ENCODE measurements at regions not wholly inside any gene's neighbourhood (a gene's known extent, or its start where the extent isn't known, plus 50 kb on each side); places are given as distances from the start of the nearest gene placed in this dataset.

DNA sequence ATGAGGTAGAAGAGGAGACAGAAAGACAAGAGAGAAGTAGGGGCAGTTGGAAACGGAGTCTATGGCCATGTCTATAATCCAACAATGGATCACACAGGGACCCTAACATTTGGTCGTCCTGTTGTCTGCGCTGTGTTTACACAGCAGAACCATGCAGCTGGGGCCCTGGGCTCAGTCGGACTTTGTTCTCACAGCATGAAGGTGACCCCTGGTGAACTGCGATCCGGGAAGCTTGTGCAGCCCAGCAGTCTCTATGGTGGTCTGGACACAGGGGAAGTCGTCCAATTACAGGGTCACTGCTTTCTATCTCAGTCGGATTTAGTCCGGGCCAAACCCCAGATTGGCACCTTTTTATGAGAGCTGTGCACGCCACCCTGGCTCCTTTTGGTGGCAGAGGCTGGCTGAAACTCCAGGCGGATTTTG, 153.6 kb downstream of the FOXA2 start (continued):
- TF ChIP-seq, protein P1, sequence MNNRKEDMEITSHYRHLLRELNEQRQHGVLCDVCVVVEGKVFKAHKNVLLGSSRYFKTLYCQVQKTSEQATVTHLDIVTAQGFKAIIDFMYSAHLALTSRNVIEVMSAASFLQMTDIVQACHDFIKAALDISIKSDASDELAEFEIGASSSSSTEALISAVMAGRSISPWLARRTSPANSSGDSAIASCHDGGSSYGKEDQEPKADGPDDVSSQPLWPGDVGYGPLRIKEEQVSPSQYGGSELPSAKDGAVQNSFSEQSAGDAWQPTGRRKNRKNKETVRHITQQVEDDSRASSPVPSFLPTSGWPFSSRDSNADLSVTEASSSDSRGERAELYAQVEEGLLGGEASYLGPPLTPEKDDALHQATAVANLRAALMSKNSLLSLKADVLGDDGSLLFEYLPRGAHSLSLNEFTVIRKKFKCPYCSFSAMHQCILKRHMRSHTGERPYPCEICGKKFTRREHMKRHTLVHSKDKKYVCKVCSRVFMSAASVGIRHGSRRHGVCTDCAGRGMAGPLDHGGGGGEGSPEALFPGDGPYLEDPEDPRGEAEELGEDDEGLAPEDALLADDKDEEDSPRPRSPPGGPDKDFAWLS (CRISPR knock-in tag; IDR thresholded peaks at IDR 0.05; ENCODE audit: borderline replicate concordance): no peak
- TF ChIP-seq ZNF556 (CRISPR knock-in tag; IDR thresholded peaks at IDR 0.05; ENCODE audit: borderline replicate concordance) (peak; percentile 100), NR3C1 (CRISPR knock-in tag; IDR thresholded peaks at IDR 0.05) (no peak), ZNF17 (CRISPR knock-in tag; IDR thresholded peaks at IDR 0.05) (no peak), ZNF383 (CRISPR knock-in tag; IDR thresholded peaks at IDR 0.05; ENCODE audit: borderline replicate concordance) (no peak), ZSCAN25 (CRISPR knock-in tag; IDR thresholded peaks at IDR 0.05) (peak; percentile 90), HDAC2 (CRISPR knock-in tag; IDR thresholded peaks at IDR 0.05) (peak; percentile 99), ZNF629 (CRISPR knock-in tag; conservative IDR thresholded peaks at IDR 0.05) (peak; percentile 61), ZNF841 (CRISPR knock-in tag; IDR thresholded peaks at IDR 0.05; ENCODE audit: borderline replicate concordance) (no peak), ZNF850 (CRISPR knock-in tag; conservative IDR thresholded peaks at IDR 0.05) (no peak; the same call in 1 of the 2 replicates), NAIF1 (CRISPR knock-in tag; IDR thresholded peaks at IDR 0.05; ENCODE audit: borderline replicate concordance) (no peak), MAFK (conservative IDR thresholded peaks at IDR 0.05 in 1 of 2, IDR thresholded peaks at IDR 0.05 in 1 of 2; ENCODE audit: low read length in 2 of 2) (no peak), FOXO1 (CRISPR knock-in tag; IDR thresholded peaks at IDR 0.05) (peak; percentile 99), MEIS2 (CRISPR knock-in tag; IDR thresholded peaks at IDR 0.05) (peak; percentile 96), IRX3 (CRISPR knock-in tag; IDR thresholded peaks at IDR 0.05; ENCODE audit: borderline replicate concordance, low read depth) (peak; percentile 82; the same call in 1 of the 2 replicates), CBFB (CRISPR knock-in tag; IDR thresholded peaks at IDR 0.05) (peak; percentile 87), ZFP41 (CRISPR knock-in tag; IDR thresholded peaks at IDR 0.05; ENCODE audit: borderline replicate concordance) (peak; percentile 87; the same call in 1 of the 2 replicates), NR2F6 (IDR thresholded peaks at IDR 0.05) (peak; percentile 93), NR2F6 (CRISPR knock-in tag; IDR thresholded peaks at IDR 0.05) (peak; percentile 97), ZNF382 (CRISPR knock-in tag; IDR thresholded peaks at IDR 0.05; ENCODE audit: borderline replicate concordance) (no peak), ZNF672 (CRISPR knock-in tag; IDR thresholded peaks at IDR 0.05) (no peak), KLF9 (CRISPR knock-in tag; IDR thresholded peaks at IDR 0.05; ENCODE audit: low read depth) (no peak), MYNN (CRISPR knock-in tag; IDR thresholded peaks at IDR 0.05; ENCODE audit: low read depth) (no peak), NFIB (CRISPR knock-in tag; IDR thresholded peaks at IDR 0.05; ENCODE audit: borderline replicate concordance) (no peak), ZMYM4 (CRISPR knock-in tag; IDR thresholded peaks at IDR 0.05) (peak; percentile 97)
- TF ChIP-seq, protein P2, sequence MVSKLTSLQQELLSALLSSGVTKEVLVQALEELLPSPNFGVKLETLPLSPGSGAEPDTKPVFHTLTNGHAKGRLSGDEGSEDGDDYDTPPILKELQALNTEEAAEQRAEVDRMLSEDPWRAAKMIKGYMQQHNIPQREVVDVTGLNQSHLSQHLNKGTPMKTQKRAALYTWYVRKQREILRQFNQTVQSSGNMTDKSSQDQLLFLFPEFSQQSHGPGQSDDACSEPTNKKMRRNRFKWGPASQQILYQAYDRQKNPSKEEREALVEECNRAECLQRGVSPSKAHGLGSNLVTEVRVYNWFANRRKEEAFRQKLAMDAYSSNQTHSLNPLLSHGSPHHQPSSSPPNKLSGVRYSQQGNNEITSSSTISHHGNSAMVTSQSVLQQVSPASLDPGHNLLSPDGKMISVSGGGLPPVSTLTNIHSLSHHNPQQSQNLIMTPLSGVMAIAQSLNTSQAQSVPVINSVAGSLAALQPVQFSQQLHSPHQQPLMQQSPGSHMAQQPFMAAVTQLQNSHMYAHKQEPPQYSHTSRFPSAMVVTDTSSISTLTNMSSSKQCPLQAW (CRISPR knock-in tag; IDR thresholded peaks at IDR 0.05): peak; percentile 96
- TF ChIP-seq, protein P3, sequence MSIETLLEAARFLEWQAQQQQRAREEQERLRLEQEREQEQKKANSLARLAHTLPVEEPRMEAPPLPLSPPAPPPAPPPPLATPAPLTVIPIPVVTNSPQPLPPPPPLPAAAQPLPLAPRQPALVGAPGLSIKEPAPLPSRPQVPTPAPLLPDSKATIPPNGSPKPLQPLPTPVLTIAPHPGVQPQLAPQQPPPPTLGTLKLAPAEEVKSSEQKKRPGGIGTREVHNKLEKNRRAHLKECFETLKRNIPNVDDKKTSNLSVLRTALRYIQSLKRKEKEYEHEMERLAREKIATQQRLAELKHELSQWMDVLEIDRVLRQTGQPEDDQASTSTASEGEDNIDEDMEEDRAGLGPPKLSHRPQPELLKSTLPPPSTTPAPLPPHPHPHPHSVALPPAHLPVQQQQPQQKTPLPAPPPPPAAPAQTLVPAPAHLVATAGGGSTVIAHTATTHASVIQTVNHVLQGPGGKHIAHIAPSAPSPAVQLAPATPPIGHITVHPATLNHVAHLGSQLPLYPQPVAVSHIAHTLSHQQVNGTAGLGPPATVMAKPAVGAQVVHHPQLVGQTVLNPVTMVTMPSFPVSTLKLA (IDR thresholded peaks at IDR 0.05): no peak
- TF ChIP-seq, protein P4, sequence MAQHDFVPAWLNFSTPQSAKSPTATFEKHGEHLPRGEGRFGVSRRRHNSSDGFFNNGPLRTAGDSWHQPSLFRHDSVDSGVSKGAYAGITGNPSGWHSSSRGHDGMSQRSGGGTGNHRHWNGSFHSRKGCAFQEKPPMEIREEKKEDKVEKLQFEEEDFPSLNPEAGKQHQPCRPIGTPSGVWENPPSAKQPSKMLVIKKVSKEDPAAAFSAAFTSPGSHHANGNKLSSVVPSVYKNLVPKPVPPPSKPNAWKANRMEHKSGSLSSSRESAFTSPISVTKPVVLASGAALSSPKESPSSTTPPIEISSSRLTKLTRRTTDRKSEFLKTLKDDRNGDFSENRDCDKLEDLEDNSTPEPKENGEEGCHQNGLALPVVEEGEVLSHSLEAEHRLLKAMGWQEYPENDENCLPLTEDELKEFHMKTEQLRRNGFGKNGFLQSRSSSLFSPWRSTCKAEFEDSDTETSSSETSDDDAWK (CRISPR knock-in tag; IDR thresholded peaks at IDR 0.05): no peak

Measured in HepG2 (cell line).